H9 (cell line): ENCODE measurements at regions not wholly inside any gene's neighbourhood (a gene's known extent, or its start where the extent isn't known, plus 50 kb on each side); places are given as distances from the start of the nearest gene placed in this dataset.

Experiments used
- DNase-seq: peaks from one replicate; pipeline ENCODE4 v3.0.0-alpha.2; 2017
- H2AFZ ChIP-seq: one replicate; pipeline ENCODE4 v1.6.1; 2013; ENCODE audit warnings: mild to moderate bottlenecking, low read length, control low read depth, moderate library complexity
- H2AK5ac ChIP-seq: 2 replicates; pipeline ENCODE4 v1.6.1; 2013; ENCODE audit warnings: low read length, control low read depth, mixed read lengths; ENCODE audit not compliant: insufficient read length
- H2BK120ac ChIP-seq: one replicate; pipeline ENCODE4 v1.6.1; 2013; ENCODE audit warnings: low read depth, mild to moderate bottlenecking, low read length, control low read depth, inconsistent platforms; ENCODE audit not compliant: poor library complexity, severe bottlenecking
- H2BK12ac ChIP-seq: 2 replicates; pipeline ENCODE4 v1.6.1; 2013; ENCODE audit warnings: low read length, control low read depth, mixed read lengths, low read depth; ENCODE audit not compliant: insufficient read length
- H2BK15ac ChIP-seq: 2 replicates; pipeline ENCODE4 v1.6.1; 2013; ENCODE audit warnings: low read depth, low read length, control low read depth
- H2BK20ac ChIP-seq: one replicate; pipeline ENCODE4 v1.6.1; 2013; ENCODE audit warnings: low read depth, mild to moderate bottlenecking, low read length, control low read depth, inconsistent platforms; ENCODE audit not compliant: poor library complexity, severe bottlenecking
- H2BK5ac ChIP-seq: 2 replicates; pipeline ENCODE4 v1.6.1; 2013; ENCODE audit warnings: low read length, control low read depth, mixed read lengths; ENCODE audit not compliant: insufficient read length
- H3K14ac ChIP-seq: 2 replicates; pipeline ENCODE4 v1.6.1; 2013; ENCODE audit warnings: low read length, control low read depth; ENCODE audit not compliant: insufficient read depth
- H3K18ac ChIP-seq: 2 replicates; pipeline ENCODE4 v1.6.1; 2013; ENCODE audit warnings: low read depth, mild to moderate bottlenecking, mixed read lengths, low read length, control low read depth; ENCODE audit not compliant: insufficient read length
- H3K23ac ChIP-seq: 2 replicates; pipeline ENCODE4 v1.6.1; 2013; ENCODE audit warnings: low read length, control low read depth, mixed read lengths, low read depth; ENCODE audit not compliant: insufficient read length
- H3K23me2 ChIP-seq: 2 replicates; pipeline ENCODE4 v1.6.1; 2013; ENCODE audit warnings: low read depth, mild to moderate bottlenecking, mixed read lengths, low read length, control low read depth; ENCODE audit not compliant: insufficient read length, poor library complexity, severe bottlenecking
- H3K27ac ChIP-seq: 2 replicates; pipeline ENCODE4 v1.5.1; 2013; ENCODE audit warnings: low read length, control low read depth, mixed read lengths, low read depth; ENCODE audit not compliant: insufficient read length
- H3K27me3 ChIP-seq: 2 replicates; pipeline ENCODE4 v1.6.1; 2013; ENCODE audit warnings: low read length, control low read depth, inconsistent platforms; ENCODE audit not compliant: insufficient read depth
- H3K4ac ChIP-seq: 2 replicates; pipeline ENCODE4 v1.6.1; 2013; ENCODE audit warnings: low read depth, mild to moderate bottlenecking, control low read depth, inconsistent platforms, low read length, moderate library complexity
- H3K4me1 ChIP-seq: 2 replicates; pipeline ENCODE4 v1.6.1; 2013; ENCODE audit warnings: low read length, control low read depth, inconsistent platforms; ENCODE audit not compliant: insufficient read depth
- H3K4me2 ChIP-seq: 2 replicates; pipeline ENCODE4 v1.6.1; 2013; ENCODE audit warnings: low read length, control low read depth, mixed read lengths; ENCODE audit not compliant: insufficient read length, insufficient read depth
- H3K56ac ChIP-seq: 2 replicates; pipeline ENCODE4 v1.6.1; 2013; ENCODE audit warnings: low read depth, mild to moderate bottlenecking, mixed read lengths, low read length, control low read depth; ENCODE audit not compliant: insufficient read length
- H3K79me1 ChIP-seq: 2 replicates; pipeline ENCODE4 v1.6.1; 2013; ENCODE audit warnings: low read depth, mild to moderate bottlenecking, moderate library complexity, low read length, control low read depth, inconsistent platforms; ENCODE audit not compliant: insufficient read depth, poor library complexity, severe bottlenecking
- H3K79me2 ChIP-seq: 2 replicates; pipeline ENCODE4 v1.6.1; 2013; ENCODE audit warnings: low read length, control low read depth, inconsistent platforms; ENCODE audit not compliant: insufficient read depth
- H3K9ac ChIP-seq: 2 replicates; pipeline ENCODE4 v1.6.1; 2013; ENCODE audit warnings: low read length, control low read depth, mixed read lengths; ENCODE audit not compliant: insufficient read length; ENCODE audit errors: extremely low read depth
- H3K9me3 ChIP-seq: one replicate; pipeline ENCODE4 v1.6.1; 2013; ENCODE audit warnings: low read depth, low read length, inconsistent platforms; ENCODE audit not compliant: control insufficient read depth
- H3T11ph ChIP-seq: one replicate; pipeline ENCODE4 v1.6.1; 2013; ENCODE audit warnings: mild to moderate bottlenecking, low read length, control low read depth, inconsistent platforms
- H4K20me1 ChIP-seq: one replicate; pipeline ENCODE4 v1.6.1; 2013; ENCODE audit not compliant: control insufficient read depth, insufficient read length, insufficient read depth
- H4K5ac ChIP-seq: 2 replicates; pipeline ENCODE4 v1.6.1; 2013; ENCODE audit warnings: low read depth, mild to moderate bottlenecking, mixed read lengths, low read length, control low read depth; ENCODE audit not compliant: insufficient read length
- H4K8ac ChIP-seq: replicated peaks from 2 replicates; pipeline ENCODE4 v1.6.1; 2013; ENCODE audit warnings: low read length, control low read depth, mixed read lengths, low read depth; ENCODE audit not compliant: insufficient read length
- H4K91ac ChIP-seq: 2 replicates; pipeline ENCODE4 v1.6.1; 2013; ENCODE audit warnings: low read depth, mild to moderate bottlenecking, moderate library complexity, mixed read lengths, low read length, control low read depth; ENCODE audit not compliant: insufficient read length
- H3K27ac Mint-ChIP-seq, 3 experiments: 2 replicates in 2 of 3; 3 replicates in 1 of 3; pipeline ENCODE4 v1.8.0; 2020 to 2021; ENCODE audit warnings: mixed read lengths in 3 of 3, mild to moderate bottlenecking in 1 of 3, moderate library complexity in 1 of 3
- H3K27me3 Mint-ChIP-seq: 2 replicates; pipeline ENCODE4 v1.8.0; 2021; ENCODE audit warnings: low read depth, mild to moderate bottlenecking, moderate library complexity, mixed read lengths
- H3K36me3 Mint-ChIP-seq, 3 experiments: 2 replicates in 2 of 3; 3 replicates in 1 of 3; pipeline ENCODE4 v1.8.0; 2020 to 2021; ENCODE audit warnings: low read depth in 3 of 3, mixed read lengths in 3 of 3; ENCODE audit not compliant: insufficient read depth in 1 of 3
- H3K4me1 Mint-ChIP-seq, 2 experiments: 2 replicates each; pipeline ENCODE4 v1.8.0; 2020; ENCODE audit warnings: mixed read lengths in 2 of 2
- H3K4me3 Mint-ChIP-seq, 2 experiments: 2 replicates in 1 of 2; 3 replicates in 1 of 2; pipeline ENCODE4 v1.8.0; 2020 to 2021; ENCODE audit warnings: mild to moderate bottlenecking in 2 of 2, mixed read lengths in 2 of 2, moderate library complexity in 1 of 2
- H3K9me3 Mint-ChIP-seq, 2 experiments: 2 replicates in 1 of 2; 3 replicates in 1 of 2; pipeline ENCODE4 v1.8.0; 2020; ENCODE audit warnings: mild to moderate bottlenecking in 2 of 2, mixed read lengths in 2 of 2, moderate library complexity in 1 of 2
- CTCF ChIP-seq: fragments of 200-600 bp; sonication (generic); conservative IDR thresholded peaks from 3 replicates; pipeline ENCODE4 v1.8.0; 2021; ENCODE audit warnings: antibody characterized with exemption, mild to moderate bottlenecking
- WGBS: extraction: QIAGEN DNeasy Blood & Tissue Kit; methylation state at CpG from one replicate; pipeline ENCODE4 v1.1.7; 2013; ENCODE audit warnings: missing lambda C conversion rate, low lambda C conversion rate, mixed read lengths; ENCODE audit not compliant: insufficient read length; ENCODE audit errors: extremely low coverage; 5-methylcytosine and 5-hydroxymethylcytosine counted together

- no peaks in the 10 kb centered on the region for H3K9me3 ChIP-seq
- Mint-ChIP-seq H3K27me3 (no peaks in the 10 kb centered on the region), H3K4me1 (no peaks in the 10 kb centered on the region), H3K36me3 (no peaks in the 10 kb centered on the region), H3K9me3 (no peaks in the 10 kb centered on the region; a peak in 2 of 5 replicates), H3K27ac (no peak overlapping the region), H3K4me3 (no peak overlapping the region)
- H2BK5ac ChIP-seq, result no peak overlapping the region
- H3K23me2 ChIP-seq, result no peaks in the 10 kb centered on the region
- no peak overlapping the region for H3K9ac ChIP-seq
- H3K4me1 ChIP-seq, result no peaks in the 10 kb centered on the region
- no peak overlapping the region for H3K23ac ChIP-seq
- H2AK5ac ChIP-seq, result no peak overlapping the region
- no peaks in the 10 kb centered on the region for H3K79me2 ChIP-seq
- H4K20me1 ChIP-seq, result no peaks in the 10 kb centered on the region
- WGBS, result no CpG with 5 or more reads among the region's 1 CpG
- H3K79me1 ChIP-seq, result no peaks in the 10 kb centered on the region
- H4K91ac ChIP-seq, result no peak overlapping the region
- H3K27me3 ChIP-seq, result no peaks in the 10 kb centered on the region
- no peak overlapping the region for H3K27ac ChIP-seq
- H3K4ac ChIP-seq, result no peak overlapping the region
- no peak overlapping the region for H2AFZ ChIP-seq
- no peak overlapping the region for H3K14ac ChIP-seq
- H3K18ac ChIP-seq, result no peak overlapping the region
- H2BK20ac ChIP-seq, result no peak overlapping the region
- no peak overlapping the region for H3K56ac ChIP-seq
- H3T11ph ChIP-seq, result no peak overlapping the region
- no peak overlapping the region for H4K5ac ChIP-seq
- TF ChIP-seq CTCF, result no peak
- DNase-seq, result no peak
- H3K4me2 ChIP-seq, result no peak overlapping the region
- no peak overlapping the region for H2BK120ac ChIP-seq
- H2BK12ac ChIP-seq, result no peak overlapping the region
- H2BK15ac ChIP-seq, result no peak overlapping the region
- H4K8ac ChIP-seq, result no peak overlapping the region
Measured at GRCh38 chr5:158255609-158256008, 396.7 kb upstream of the CLINT1 start.
